H1 (cell line): ENCODE measurements at regions not wholly inside any gene's neighbourhood (a gene's known extent, or its start where the extent isn't known, plus 50 kb on each side); places are given as distances from the start of the nearest gene placed in this dataset.

Source experiments
- CBX5 ChIP-seq: fragments of 300-800, 300-1000 bp; sonication (generic); IDR thresholded peaks from 2 replicates; pipeline ENCODE4 v1.7.1; 2016; ENCODE audit warnings: antibody characterized with exemption, low read length, low read depth
- KDM4A ChIP-seq: IDR thresholded peaks from one replicate; pipeline ENCODE4 v1.7.1; 2012; ENCODE audit warnings: low read depth, mild to moderate bottlenecking, moderate library complexity, low read length, inconsistent platforms; ENCODE audit not compliant: severe bottlenecking
- RNF2 ChIP-seq: fragments of 200-900, 300-1000 bp; sonication (generic); IDR thresholded peaks from 2 replicates; pipeline ENCODE4 v1.7.1; 2016; ENCODE audit warnings: borderline replicate concordance, low read depth, mild to moderate bottlenecking, antibody characterized with exemption, low read length; ENCODE audit not compliant: poor library complexity, severe bottlenecking; ENCODE audit errors: missing control alignments

GRCh38 chr2:126771094-126771493, 115.1 kb downstream of the GYPC start (continued):
- TF ChIP-seq KDM4A = no peak
- TF ChIP-seq RNF2 = no peak
- no peak for TF ChIP-seq CBX5
